Posterior cingulate gyrus (tissue), 11 donors: ENCODE measurements at regions not wholly inside any gene's neighbourhood (a gene's known extent, or its start where the extent isn't known, plus 50 kb on each side); places are given as distances from the start of the nearest gene placed in this dataset.

ENCODE experiments used
- DNase-seq, 10 donors: peaks; one replicate each; pipeline versions ENCODE4 v3.0.0 to v3.0.0-alpha.2; 2020 to 2021; ENCODE audit warnings: mixed read lengths in 3 of 10
- intact Hi-C: fragments of 100-400 bp; cut with DNase I; formaldehyde crosslinking; loops from one replicate; pipeline ENCODE4 v1.15.1; 2023

- DNase-seq = no peak
- intact Hi-C loops = no loop called here
Observed at GRCh38 chr11:90845799-90846198, 623.0 kb upstream of the CHORDC1 start.

GRCh38 chr11:90845126-90845525, 622.3 kb upstream of the CHORDC1 start:
- intact Hi-C loops = no loop called here
- no peak for DNase-seq

GRCh38 chr11:90844041-90844440, 621.2 kb upstream of the CHORDC1 start:
- no peak for DNase-seq
- intact Hi-C loops = no loop called here

DNA sequence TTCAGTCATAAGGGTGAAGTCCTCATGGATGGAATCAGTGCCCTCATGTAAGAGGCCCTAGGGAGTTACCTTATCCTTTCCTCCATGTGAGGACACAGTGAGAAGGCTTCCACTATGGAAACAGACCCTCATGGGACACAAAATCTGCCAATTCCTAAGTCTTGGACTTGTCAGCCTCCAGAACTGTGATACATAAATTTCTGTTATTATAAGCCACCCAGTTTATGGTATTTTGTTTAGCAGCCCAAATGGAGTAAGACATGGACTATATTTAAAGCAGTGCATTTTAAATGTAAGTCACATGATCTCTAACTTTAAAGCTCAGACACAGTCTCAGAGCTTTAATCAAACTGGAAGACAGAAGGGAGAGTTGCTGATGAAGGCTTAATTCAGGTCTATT, 619.8 kb upstream of the CHORDC1 start:
- DNase-seq = no peak
- intact Hi-C loops = no loop called here

GRCh38 chr11:90840071-90840470, 617.2 kb upstream of the CHORDC1 start:
- DNase-seq = no peak
- intact Hi-C loops = no loop called here

GRCh38 chr11:90836031-90836430, 613.2 kb upstream of the CHORDC1 start:
- no peak for DNase-seq
- intact Hi-C loops = no loop called here

GRCh38 chr11:90823446-90823845, 600.6 kb upstream of the CHORDC1 start:
- no peak for DNase-seq
- intact Hi-C loops = no loop called here

- intact Hi-C loops = no loop called here
- DNase-seq = no peak
Observed at GRCh38 chr11:90822996-90823395, 600.1 kb upstream of the CHORDC1 start.

DNA sequence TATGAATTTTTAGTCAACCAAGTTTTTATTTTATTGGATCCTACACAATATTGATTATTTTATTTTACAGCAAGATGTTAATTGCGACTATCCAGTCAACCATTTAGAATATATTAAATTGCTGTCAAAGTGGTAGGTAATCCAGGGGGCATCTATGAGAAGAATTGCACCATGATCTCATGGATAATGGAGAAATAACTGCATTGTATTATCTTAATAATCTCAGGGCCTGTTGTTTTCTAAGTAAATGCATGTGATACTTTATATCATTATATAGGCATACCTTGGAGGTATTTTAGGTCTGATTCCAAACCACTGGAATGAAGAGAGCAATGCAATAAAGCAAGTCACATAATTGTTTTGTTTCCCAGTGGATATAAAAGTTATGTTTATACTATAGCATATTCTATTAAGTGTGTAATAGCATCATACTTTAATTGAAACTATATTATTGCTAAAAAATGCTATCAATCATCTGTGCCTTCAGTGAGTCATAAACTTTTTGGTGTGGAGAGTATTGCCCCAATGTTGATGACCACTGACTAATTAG, 595.4 kb upstream of the CHORDC1 start:
- intact Hi-C loops = no loop called here
- no peak for DNase-seq

- intact Hi-C loops = no loop called here
- DNase-seq = no peak
Observed at GRCh38 chr11:90809581-90809980, 586.7 kb upstream of the CHORDC1 start.

DNA sequence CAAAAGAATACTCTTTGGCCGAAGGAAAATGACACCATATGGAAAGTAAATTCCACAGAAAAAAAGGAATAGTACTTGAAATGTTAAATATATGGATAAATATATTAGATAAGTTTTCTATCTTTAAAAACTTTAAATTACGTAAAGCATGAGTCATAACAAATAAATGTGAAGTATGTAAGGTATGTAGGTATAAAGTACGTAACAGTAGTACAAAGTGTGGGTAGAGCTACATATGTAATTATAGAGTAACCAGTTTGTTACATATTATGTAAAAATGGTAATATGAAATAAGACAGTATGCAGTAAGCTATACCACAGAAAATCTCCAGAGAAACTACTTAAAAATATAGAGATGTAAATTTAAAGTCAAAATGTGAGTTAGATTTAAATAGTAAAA, 582.3 kb upstream of the CHORDC1 start:
- no peak for DNase-seq
- intact Hi-C loops = no loop called here

DNA sequence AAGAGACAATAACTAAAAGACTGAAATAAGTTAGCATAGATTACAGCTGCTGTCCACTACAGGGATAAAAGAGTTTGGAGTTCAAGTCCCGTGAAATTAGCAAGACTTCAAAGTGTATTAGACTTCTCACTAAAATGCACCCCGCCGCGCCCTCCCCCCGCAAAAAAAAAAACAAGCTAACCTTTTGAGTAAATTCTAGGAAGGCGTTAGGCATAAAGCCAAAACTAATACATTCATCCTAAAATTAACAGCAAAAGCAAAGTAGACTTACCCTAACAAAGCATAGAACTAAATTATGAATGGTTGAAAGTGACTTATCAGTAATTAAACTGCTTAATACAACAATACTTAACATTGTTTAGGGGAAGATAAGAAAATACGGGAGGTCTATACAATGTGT, 581.0 kb upstream of the CHORDC1 start:
- intact Hi-C loops = no loop called here
- DNase-seq = no peak

- no peak for DNase-seq
- intact Hi-C loops = no loop called here
Observed at GRCh38 chr11:90803366-90803765, 580.5 kb upstream of the CHORDC1 start.

- DNase-seq = no peak
- intact Hi-C loops = no loop called here
Observed at GRCh38 chr11:90798769-90799168, 575.9 kb upstream of the CHORDC1 start.

GRCh38 chr11:90795746-90796145, 572.9 kb upstream of the CHORDC1 start:
- no peak for DNase-seq
- intact Hi-C loops = no loop called here

- intact Hi-C loops = no loop called here
- DNase-seq = no peak
Observed at GRCh38 chr11:90788961-90789360, 566.1 kb upstream of the CHORDC1 start.

DNA sequence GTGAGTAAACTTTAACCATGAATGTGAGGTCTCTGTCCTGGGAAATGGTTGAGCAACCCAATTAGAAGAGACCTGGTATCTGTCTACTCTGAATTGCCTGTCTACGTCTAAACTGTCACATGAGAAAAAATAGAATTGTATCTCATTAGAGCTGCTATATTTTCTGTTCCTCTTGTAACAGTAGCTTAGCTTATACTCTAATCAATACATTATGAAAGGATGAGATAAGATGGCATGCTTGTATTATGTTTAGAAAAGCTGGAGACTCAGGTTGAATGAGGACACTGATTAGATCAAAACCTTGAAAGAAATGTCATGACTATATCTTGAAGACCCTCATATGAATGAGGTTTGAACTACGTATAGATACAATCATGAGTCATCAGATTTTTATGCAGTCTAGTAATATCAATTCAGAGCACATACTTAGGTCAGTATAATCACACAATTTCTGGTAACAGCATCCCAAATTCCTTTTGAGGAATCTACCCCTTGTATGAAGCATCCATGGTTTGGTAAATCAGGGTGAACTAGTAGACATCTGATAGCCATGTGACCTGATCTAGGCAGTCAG, 561.5 kb upstream of the CHORDC1 start:
- no peak for DNase-seq

DNA sequence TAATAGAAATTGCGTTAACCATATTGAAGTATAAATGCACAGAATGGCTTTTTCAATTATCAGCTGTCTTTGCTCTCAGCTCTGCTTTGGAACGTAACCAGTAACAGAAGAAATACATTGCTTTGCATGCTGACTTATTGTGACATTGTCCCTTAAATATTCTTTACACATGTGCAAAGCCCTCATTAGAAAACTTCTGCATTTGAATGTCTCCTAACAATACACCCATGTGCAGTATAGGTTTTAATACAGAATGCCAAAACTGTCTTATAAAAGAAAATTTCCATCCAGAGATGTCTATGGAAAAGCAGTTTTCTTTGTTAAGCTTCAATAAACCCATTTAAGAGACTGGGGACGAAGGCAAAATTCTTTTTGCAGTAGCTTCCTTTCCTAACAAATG, 560.3 kb upstream of the CHORDC1 start:
- intact Hi-C loops = no loop called here
- DNase-seq = no peak

More for the DNA sequence above, 561.5 kb upstream of the CHORDC1 start:
- intact Hi-C loops = no loop called here

DNA sequence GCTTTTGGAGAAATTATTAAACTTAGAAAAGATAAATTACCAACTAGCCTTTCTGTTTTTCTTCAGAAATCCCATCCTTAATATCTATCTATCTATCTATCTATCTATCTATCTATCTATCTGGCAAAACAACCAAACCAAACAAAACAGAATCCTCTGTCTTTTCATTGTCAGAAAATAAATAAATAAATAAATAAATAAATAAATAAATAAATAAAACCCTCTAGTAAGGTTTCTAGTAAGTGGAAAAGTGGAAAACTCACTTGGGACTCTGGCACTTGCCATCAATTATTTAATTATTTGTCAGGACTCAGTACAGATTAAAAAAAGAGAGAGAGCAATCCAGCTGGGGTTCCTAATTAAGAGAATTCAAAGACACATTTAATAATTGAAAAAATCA, 556.2 kb upstream of the CHORDC1 start:
- no peak for DNase-seq
- intact Hi-C loops = no loop called here

GRCh38 chr11:90775567-90776165, 552.8 kb upstream of the CHORDC1 start:
- no peak for DNase-seq
- intact Hi-C loops = no loop called here

DNA sequence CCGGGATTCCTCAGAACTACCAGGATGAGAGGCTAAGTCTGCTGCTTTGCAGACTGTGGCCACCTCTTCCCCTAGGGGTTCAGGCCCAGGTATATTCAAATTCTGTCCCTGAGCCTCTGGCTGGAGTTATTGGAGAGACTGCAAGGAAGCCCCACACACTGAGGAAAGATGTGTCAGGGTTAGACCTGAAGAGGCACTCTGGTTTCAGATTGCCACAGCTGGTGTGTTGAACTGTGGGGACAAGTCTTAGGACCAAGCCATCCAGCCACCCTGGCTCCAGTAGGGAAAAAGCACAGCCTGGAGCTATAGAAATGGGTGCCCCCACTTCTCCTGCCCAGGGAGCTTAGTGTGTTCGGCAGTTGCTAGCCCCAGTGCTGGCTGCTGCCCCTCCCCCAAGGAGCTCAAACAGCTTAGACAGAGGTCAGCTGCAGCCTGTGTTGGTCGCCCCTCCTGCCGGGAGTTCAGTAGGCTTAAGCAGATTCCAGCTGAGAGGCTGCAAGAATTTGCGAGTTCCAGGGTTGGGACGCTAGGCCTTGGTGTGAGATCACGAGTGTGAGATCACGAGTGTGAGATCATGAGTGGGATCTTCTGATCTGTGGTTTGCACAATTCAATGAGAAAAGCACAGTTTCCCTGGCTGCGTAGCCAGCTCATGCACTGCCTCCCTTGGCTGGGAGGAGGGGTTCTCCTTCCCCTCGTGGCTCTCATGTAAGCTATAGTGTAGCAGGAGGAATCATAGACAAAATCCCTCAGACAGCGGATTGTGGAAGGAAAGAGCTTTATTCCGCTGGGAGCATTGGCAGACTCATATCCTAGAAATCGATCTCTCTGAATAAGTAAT, 552.1 kb upstream of the CHORDC1 start:
- DNase-seq = peak in 1 of 10 donors; percentile 72
- intact Hi-C loops = no loop called here

DNA sequence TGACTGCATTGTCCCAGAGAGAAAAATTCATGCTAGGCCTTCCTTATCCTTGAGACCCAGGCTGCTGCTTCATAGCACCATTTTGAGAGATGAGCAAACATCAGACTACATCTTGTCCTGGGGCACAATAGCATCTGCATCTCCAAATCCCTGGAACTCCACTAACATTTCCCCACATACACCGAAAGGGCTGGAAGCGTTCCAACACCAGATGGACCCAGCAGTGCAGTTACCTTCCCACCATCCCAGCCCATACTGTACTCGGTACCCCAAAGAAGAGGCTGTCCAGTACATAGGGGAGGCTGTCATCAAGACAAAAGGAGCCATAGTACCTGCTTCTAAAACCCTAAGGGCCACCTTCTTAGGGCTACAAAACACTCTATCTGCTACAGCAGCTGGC, 547.2 kb upstream of the CHORDC1 start:
- peak in 1 of 10 donors; percentile 59 for DNase-seq
- intact Hi-C loops = no loop called here
